ENCODE measurements at regions not wholly inside any gene's neighbourhood (a gene's known extent, or its start where the extent isn't known, plus 50 kb on each side); places are given as distances from the start of the nearest gene placed in this dataset.

DNA sequence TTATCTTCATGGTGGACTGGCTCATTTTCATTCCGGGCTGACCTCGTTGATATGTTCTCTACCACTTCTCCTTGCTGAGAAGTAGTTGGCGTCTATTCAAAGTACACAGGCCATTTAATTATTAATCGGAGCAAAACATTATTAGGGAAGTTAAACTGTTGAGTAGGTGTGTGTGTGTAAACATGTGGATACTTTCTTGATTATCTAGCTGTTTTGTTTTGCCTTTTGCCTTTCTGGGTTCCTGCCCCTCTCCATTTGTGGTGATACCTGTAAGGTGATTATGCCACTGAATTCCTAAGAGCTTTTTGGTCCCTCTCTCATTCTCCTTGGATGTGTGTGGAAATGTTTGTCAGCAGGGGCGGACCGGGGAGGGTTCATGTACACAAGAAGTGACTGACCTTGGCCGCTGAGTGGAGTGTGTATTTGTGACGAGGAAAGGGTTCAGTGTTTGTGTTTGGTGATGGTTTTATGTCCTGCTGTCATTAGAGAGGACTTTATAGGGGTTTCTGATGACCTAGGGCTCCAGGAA is 56.6 kb upstream of the PPP2R5A start:
- DNase-seq (no peak), ATAC-seq (ENCODE audit: poor library complexity) (no peak)
- Histone ChIP-seq H3K36me3 (ENCODE audit: insufficient read depth, low read length) (no peaks in the 10 kb centered on the region), H3K27me3 (ENCODE audit: control insufficient read depth in 1 of 2, insufficient read depth in 2 of 2, low read length in 2 of 2) (no peaks in the 10 kb centered on the region), H3K27ac (ENCODE audit: low read depth in 1 of 2, low read length in 2 of 2) (no peak overlapping the region), H3K4me1 (ENCODE audit: insufficient read depth, low read length) (peaks cover 31% of the 10 kb centered on the region), H3K9me3 (ENCODE audit: control insufficient read depth in 1 of 2, insufficient read depth in 1 of 2, low read length in 2 of 2) (no peaks in the 10 kb centered on the region), H3K4me3 (ENCODE audit: low read length) (no peak overlapping the region)
- Mint-ChIP-seq H3K4me1 (ENCODE audit: low read depth) (peaks cover 31% of the 10 kb centered on the region), H3K4me3 (no peak overlapping the region), H3K9me3 (no peaks in the 10 kb centered on the region), H3K27ac (no peak overlapping the region), H3K27me3 (no peaks in the 10 kb centered on the region), H3K36me3 (ENCODE audit: low read depth) (no peaks in the 10 kb centered on the region)
- ChIA-PET POLR2A (no interaction called here), CTCF (no interaction called here)
- TF ChIP-seq, protein P1, sequence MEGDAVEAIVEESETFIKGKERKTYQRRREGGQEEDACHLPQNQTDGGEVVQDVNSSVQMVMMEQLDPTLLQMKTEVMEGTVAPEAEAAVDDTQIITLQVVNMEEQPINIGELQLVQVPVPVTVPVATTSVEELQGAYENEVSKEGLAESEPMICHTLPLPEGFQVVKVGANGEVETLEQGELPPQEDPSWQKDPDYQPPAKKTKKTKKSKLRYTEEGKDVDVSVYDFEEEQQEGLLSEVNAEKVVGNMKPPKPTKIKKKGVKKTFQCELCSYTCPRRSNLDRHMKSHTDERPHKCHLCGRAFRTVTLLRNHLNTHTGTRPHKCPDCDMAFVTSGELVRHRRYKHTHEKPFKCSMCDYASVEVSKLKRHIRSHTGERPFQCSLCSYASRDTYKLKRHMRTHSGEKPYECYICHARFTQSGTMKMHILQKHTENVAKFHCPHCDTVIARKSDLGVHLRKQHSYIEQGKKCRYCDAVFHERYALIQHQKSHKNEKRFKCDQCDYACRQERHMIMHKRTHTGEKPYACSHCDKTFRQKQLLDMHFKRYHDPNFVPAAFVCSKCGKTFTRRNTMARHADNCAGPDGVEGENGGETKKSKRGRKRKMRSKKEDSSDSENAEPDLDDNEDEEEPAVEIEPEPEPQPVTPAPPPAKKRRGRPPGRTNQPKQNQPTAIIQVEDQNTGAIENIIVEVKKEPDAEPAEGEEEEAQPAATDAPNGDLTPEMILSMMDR (IDR thresholded peaks at IDR 0.05) = no peak
- intact Hi-C loops (cut with DNase I, micrococcal nuclease) = no loop called here

DNA sequence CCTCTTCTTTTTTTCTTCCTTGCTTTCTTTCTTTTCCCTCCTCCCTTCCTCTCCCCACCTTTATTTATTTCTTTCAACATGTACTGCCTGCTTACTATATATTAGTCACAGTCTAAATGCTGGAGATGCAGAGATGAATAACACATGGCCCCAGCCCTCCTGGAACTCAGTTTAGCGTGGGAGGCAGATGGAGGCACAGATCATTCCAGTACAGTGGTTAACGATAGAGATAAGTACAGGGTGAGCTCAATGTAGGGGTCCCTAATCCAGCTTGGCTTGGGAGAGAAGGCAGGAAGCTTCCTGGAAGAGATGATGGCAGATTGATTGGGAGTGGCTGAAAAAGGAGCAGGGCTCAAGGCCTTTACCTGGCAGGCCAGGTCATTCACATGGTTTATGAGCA is 55.6 kb upstream of the PPP2R5A start:
- Histone ChIP-seq H3K36me3 (ENCODE audit: insufficient read depth, low read length) (no peaks in the 10 kb centered on the region), H3K27ac (ENCODE audit: low read depth in 1 of 2, low read length in 2 of 2) (no peak overlapping the region), H3K4me1 (ENCODE audit: insufficient read depth, low read length) (peaks cover 26% of the 10 kb centered on the region), H3K9me3 (ENCODE audit: control insufficient read depth in 1 of 2, insufficient read depth in 1 of 2, low read length in 2 of 2) (no peaks in the 10 kb centered on the region), H3K4me3 (ENCODE audit: low read length) (no peak overlapping the region), H3K27me3 (ENCODE audit: control insufficient read depth in 1 of 2, insufficient read depth in 2 of 2, low read length in 2 of 2) (no peaks in the 10 kb centered on the region)
- Mint-ChIP-seq H3K9me3 (no peaks in the 10 kb centered on the region), H3K4me3 (no peak overlapping the region), H3K4me1 (ENCODE audit: low read depth) (peaks cover 26% of the 10 kb centered on the region), H3K36me3 (ENCODE audit: low read depth) (no peaks in the 10 kb centered on the region), H3K27me3 (no peaks in the 10 kb centered on the region), H3K27ac (no peak overlapping the region)
- no peak for DNase-seq
- TF ChIP-seq, protein P1 (IDR thresholded peaks at IDR 0.05) = no peak
- POLR2A ChIA-PET = no interaction called here
- intact Hi-C loops (cut with DNase I, micrococcal nuclease) = no loop called here
- CTCF ChIA-PET = no interaction called here
- ATAC-seq (ENCODE audit: poor library complexity) = no peak

DNA sequence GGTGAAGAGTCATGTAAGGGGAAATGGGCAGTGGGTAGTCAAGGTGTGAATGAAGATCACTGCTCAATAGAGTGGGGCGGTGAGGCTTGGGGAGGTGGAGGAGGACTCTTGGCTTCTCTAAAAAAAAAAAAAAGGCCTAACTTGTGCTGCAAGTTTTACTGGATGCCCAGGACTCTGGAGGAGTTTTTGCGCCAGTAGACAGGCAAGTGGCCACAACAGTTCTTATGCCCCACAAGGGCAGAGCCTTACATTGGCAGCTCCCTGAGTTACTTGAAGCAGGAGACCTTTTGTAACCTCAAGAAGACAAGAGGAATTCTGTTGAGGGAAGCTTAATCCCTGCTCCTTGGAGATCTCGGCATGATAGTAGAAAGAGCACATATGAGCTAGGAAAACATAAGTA is 54.9 kb upstream of the PPP2R5A start:
- no peak overlapping the region for H3K4me3 ChIP-seq (ENCODE audit: low read length)
- no peaks in the 10 kb centered on the region for H3K9me3 ChIP-seq (ENCODE audit: control insufficient read depth in 1 of 2, insufficient read depth in 1 of 2, low read length in 2 of 2)
- POLR2A ChIA-PET = no interaction called here
- CTCF ChIA-PET = no interaction called here
- H3K4me3 Mint-ChIP-seq = no peak overlapping the region
- no peaks in the 10 kb centered on the region for H3K27me3 Mint-ChIP-seq
- H3K27me3 ChIP-seq (ENCODE audit: control insufficient read depth in 1 of 2, insufficient read depth in 2 of 2, low read length in 2 of 2) = no peaks in the 10 kb centered on the region
- TF ChIP-seq, protein P1 (IDR thresholded peaks at IDR 0.05) = no peak
- ATAC-seq (ENCODE audit: poor library complexity) (no peak), DNase-seq (no peak)
- peaks cover 22% of the 10 kb centered on the region for H3K4me1 Mint-ChIP-seq (ENCODE audit: low read depth)
- no peaks in the 10 kb centered on the region for H3K36me3 ChIP-seq (ENCODE audit: insufficient read depth, low read length)
- peaks cover 19% of the 10 kb centered on the region for H3K4me1 ChIP-seq (ENCODE audit: insufficient read depth, low read length)
- no peaks in the 10 kb centered on the region for H3K9me3 Mint-ChIP-seq
- H3K36me3 Mint-ChIP-seq (ENCODE audit: low read depth) = no peaks in the 10 kb centered on the region
- intact Hi-C loops (cut with DNase I, micrococcal nuclease) = no loop called here
- no peak overlapping the region for H3K27ac ChIP-seq (ENCODE audit: low read depth in 1 of 2, low read length in 2 of 2)
- H3K27ac Mint-ChIP-seq = no peak overlapping the region
